Suprapubic skin (tissue), 4 donors: ENCODE measurements at regions not wholly inside any gene's neighbourhood (a gene's known extent, or its start where the extent isn't known, plus 50 kb on each side); places are given as distances from the start of the nearest gene placed in this dataset.

Experiments used
- DNase-seq, 2 donors: peaks; one replicate each; pipeline ENCODE4 v3.0.0-alpha.2; 2019; ENCODE audit warnings: low spot score in 2 of 2
- H3K27ac ChIP-seq: fragments of 200-600 bp; sonication (generic); one replicate; pipeline ENCODE4 v1.5.1; 2019
- H3K27me3 ChIP-seq: fragments of 200-600 bp; sonication (generic); one replicate; pipeline ENCODE4 v1.5.1; 2019
- H3K36me3 ChIP-seq: fragments of 200-600 bp; sonication (generic); one replicate; pipeline ENCODE4 v1.5.1; 2019
- H3K4me1 ChIP-seq: fragments of 200-600 bp; sonication (generic); one replicate; pipeline ENCODE4 v1.5.1; 2019
- H3K4me3 ChIP-seq: fragments of 200-600 bp; sonication (generic); one replicate; pipeline ENCODE4 v1.5.1; 2019; ENCODE audit warnings: mild to moderate bottlenecking
- H3K9me3 ChIP-seq: fragments of 200-600 bp; sonication (generic); one replicate; pipeline ENCODE4 v1.5.1; 2019
- EP300 ChIP-seq: sonication (generic); formaldehyde crosslinking; IDR thresholded peaks from one replicate; pipeline ENCODE4 v1.6.1; 2017; ENCODE audit warnings: antibody characterized with exemption
- POLR2A ChIP-seq, 2 donors: fragments of 450-650 bp; IDR thresholded peaks; one replicate each; pipeline ENCODE4 v1.6.1; 2017; ENCODE audit warnings: antibody characterized with exemption in 2 of 2, mild to moderate bottlenecking in 2 of 2, moderate library complexity in 2 of 2
- POLR2AphosphoS5 ChIP-seq, 3 donors: sonication (generic); formaldehyde crosslinking; IDR thresholded peaks; one replicate each; pipeline ENCODE4 v1.6.1; 2017; ENCODE audit warnings: antibody characterized with exemption in 3 of 3
- WGBS: methylation state at CpG from one replicate; pipeline ENCODE4 v1.1.5; 2018; 5-methylcytosine and 5-hydroxymethylcytosine counted together
- TF ChIP-seq, protein P1 (sequence below), 2 donors: fragments of 200-600 bp in 1 of 2; fragments of 450-650 bp in 1 of 2; sonication (generic) in 1 of 2; IDR thresholded peaks; one replicate each; pipeline ENCODE4 v1.5.1; 2016 to 2019; ENCODE audit warnings: antibody characterized with exemption in 2 of 2, mild to moderate bottlenecking in 1 of 2, moderate library complexity in 1 of 2

DNA sequence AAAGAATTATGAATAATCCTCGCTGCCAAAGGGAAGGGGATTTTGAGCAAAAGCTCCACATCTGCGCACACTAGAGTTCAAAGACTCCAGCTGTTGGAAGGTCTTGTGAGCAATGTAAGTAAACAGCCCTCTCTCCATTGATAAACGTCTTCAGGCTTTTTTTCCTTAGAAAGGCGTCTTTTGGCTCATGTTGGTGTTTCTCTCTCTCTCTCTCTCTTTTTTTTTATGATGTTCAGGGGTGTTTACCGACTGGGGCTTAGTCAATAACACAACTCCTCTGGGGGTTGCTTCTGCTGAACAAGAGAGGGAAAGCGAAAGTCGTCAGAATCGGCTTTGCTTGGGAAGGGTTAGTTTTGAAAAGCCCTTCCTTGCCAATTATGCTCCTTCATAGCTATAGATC, 53.2 kb upstream of the C1QTNF7 start:
- no peak for TF ChIP-seq EP300
- TF ChIP-seq POLR2A (IDR thresholded peaks at IDR 0.05) = no peak
- H3K4me3 ChIP-seq = peak overlapping the region; percentile 31
- peak overlapping the region; percentile 31 for H3K27ac ChIP-seq
- H3K36me3 ChIP-seq = no peaks in the 10 kb centered on the region
- WGBS = 43% methylated on average over 8 of the region's 8 CpGs
- H3K9me3 ChIP-seq = no peaks in the 10 kb centered on the region
- DNase-seq = no peak
- peaks cover 20% of the 10 kb centered on the region for H3K4me1 ChIP-seq
- no peaks in the 10 kb centered on the region for H3K27me3 ChIP-seq

DNA sequence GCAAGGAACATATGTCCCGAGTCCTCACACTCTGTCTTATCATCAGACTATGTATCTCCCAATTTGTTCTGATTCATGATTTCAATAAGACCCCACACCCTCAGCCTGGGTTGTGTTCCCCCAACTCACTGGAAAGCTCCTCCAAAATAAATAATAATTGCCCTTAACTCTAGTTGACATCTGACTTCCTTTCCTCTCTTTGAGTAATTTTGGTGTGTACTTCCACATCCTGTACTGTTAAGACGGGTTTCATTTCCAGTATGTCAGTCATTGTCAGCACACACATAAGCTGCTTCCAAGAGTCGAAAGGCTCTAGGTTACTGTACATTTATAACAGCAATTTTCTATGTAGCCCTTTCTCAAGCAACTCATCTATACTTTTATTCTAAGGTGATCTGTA, 52.2 kb upstream of the C1QTNF7 start:
- peaks cover 20% of the 10 kb centered on the region for H3K4me1 ChIP-seq
- H3K27ac ChIP-seq = no peak overlapping the region
- no peaks in the 10 kb centered on the region for H3K27me3 ChIP-seq
- DNase-seq = no peak
- H3K9me3 ChIP-seq = no peaks in the 10 kb centered on the region
- 76% methylated on average over 3 of the region's 3 CpGs for WGBS
- TF ChIP-seq EP300 (no peak), POLR2A (IDR thresholded peaks at IDR 0.05) (no peak)
- H3K4me3 ChIP-seq = no peak overlapping the region
- no peaks in the 10 kb centered on the region for H3K36me3 ChIP-seq

DNA sequence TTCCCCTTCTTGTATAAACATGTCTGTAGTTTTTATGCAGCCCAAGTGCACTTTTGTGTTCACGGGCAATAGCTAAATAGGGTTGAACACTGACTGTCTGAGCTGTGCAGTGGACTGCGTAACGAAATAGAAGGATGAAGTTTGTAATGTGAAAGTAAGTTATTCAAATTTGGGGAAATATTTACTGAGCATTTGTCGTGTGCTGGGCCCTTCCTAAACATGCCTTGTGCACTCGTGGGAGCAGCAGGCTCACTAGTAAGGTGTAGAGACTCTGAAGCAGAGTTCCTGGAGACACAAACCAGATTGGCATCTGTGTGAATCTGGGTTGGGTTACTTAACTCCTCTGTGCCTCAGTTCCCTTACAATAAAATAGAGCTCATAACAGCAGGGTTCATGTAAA, 51.7 kb upstream of the C1QTNF7 start:
- H3K9me3 ChIP-seq = no peaks in the 10 kb centered on the region
- DNase-seq = no peak
- peaks cover 20% of the 10 kb centered on the region for H3K4me1 ChIP-seq
- H3K27ac ChIP-seq = no peak overlapping the region
- WGBS = 83% methylated on average over 5 of the region's 5 CpGs
- TF ChIP-seq EP300 (no peak), POLR2A (IDR thresholded peaks at IDR 0.05) (no peak), POLR2AphosphoS5 (IDR thresholded peaks at IDR 0.05) (no peak)
- TF ChIP-seq, protein P1, sequence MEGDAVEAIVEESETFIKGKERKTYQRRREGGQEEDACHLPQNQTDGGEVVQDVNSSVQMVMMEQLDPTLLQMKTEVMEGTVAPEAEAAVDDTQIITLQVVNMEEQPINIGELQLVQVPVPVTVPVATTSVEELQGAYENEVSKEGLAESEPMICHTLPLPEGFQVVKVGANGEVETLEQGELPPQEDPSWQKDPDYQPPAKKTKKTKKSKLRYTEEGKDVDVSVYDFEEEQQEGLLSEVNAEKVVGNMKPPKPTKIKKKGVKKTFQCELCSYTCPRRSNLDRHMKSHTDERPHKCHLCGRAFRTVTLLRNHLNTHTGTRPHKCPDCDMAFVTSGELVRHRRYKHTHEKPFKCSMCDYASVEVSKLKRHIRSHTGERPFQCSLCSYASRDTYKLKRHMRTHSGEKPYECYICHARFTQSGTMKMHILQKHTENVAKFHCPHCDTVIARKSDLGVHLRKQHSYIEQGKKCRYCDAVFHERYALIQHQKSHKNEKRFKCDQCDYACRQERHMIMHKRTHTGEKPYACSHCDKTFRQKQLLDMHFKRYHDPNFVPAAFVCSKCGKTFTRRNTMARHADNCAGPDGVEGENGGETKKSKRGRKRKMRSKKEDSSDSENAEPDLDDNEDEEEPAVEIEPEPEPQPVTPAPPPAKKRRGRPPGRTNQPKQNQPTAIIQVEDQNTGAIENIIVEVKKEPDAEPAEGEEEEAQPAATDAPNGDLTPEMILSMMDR (IDR thresholded peaks at IDR 0.05) = no peak
- no peak overlapping the region for H3K4me3 ChIP-seq
- H3K36me3 ChIP-seq = no peaks in the 10 kb centered on the region
- H3K27me3 ChIP-seq = no peaks in the 10 kb centered on the region

DNA sequence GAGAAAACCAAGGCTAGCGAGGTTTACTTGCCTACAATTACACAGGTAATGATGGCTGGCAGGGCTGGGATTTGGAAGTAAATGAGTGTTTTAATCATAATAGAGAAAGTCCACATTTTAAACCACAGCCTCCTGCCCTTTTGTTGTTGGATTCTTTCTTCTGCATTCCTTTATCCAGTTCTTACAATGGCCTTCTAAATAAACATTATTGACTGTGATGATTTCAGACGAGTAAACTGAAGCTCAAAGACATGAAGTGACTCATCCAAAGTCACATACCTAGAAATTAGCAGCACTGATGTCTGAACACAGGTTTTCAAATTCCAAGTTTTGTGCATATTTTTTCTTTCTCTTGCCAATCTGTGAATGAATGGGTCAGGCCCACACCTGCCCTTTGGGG, 51.2 kb upstream of the C1QTNF7 start:
- 64% methylated on average over 2 of the region's 2 CpGs for WGBS
- no peak for TF ChIP-seq POLR2AphosphoS5 (IDR thresholded peaks at IDR 0.05)
- no peak for TF ChIP-seq EP300
- TF ChIP-seq, protein P1 (IDR thresholded peaks at IDR 0.05) = no peak
- TF ChIP-seq POLR2A (IDR thresholded peaks at IDR 0.05) = no peak
- no peaks in the 10 kb centered on the region for H3K36me3 ChIP-seq
- no peaks in the 10 kb centered on the region for H3K9me3 ChIP-seq
- H3K27ac ChIP-seq = no peak overlapping the region
- no peaks in the 10 kb centered on the region for H3K27me3 ChIP-seq
- no peak for DNase-seq
- H3K4me1 ChIP-seq = peaks cover 20% of the 10 kb centered on the region
- no peak overlapping the region for H3K4me3 ChIP-seq
